ENCODE measurements at regions not wholly inside any gene's neighbourhood (a gene's known extent, or its start where the extent isn't known, plus 50 kb on each side); places are given as distances from the start of the nearest gene placed in this dataset.

GRCh38 chr11:114782650-114783310 lies 104.5 kb downstream of the NXPE2 start:
- TF ChIP-seq CTCF (IDR thresholded peaks at IDR 0.05): no peak
- no peak for TF ChIP-seq POLR2AphosphoS5 (IDR thresholded peaks at IDR 0.05)
- no peak for TF ChIP-seq EP300 (IDR thresholded peaks at IDR 0.05)
- TF ChIP-seq POLR2A (IDR thresholded peaks at IDR 0.05): no peak
